ENCODE measurements at regions not wholly inside any gene's neighbourhood (a gene's known extent, or its start where the extent isn't known, plus 50 kb on each side); places are given as distances from the start of the nearest gene placed in this dataset.
"Not testable (repeated sequence)": the region's sequence is repeated elsewhere in the genome, so short reads cannot be mapped to it uniquely, and the experiment has no call there.

DNA sequence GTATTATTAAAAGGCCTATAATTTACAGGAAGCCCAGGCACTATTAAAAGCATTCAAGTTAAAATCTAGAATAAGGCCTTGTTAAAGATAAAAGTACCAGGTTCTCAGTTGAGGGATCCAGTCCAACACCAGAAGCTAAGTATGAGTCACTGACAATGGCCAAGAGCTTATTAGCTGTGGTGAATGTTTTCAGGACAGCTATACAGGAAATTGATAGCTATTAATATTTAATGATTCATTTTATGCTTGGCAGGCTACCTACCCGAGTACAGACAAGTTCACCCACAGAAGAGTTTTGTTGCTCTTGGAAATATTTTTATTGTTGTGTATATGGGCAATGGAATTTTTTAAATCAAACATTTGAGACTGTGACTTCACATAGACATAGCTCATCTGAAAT lies 729.6 kb upstream of the ZNF804A start:
- H3K27ac ChIP-seq (ENCODE audit: low read depth in 1 of 3, low read length in 2 of 3), result no peak overlapping the region
- no peaks in the 10 kb centered on the region for H3K4me1 ChIP-seq (ENCODE audit: control insufficient read depth in 3 of 3, insufficient read depth in 2 of 3, low read depth in 1 of 3, low read length in 2 of 3)
- FAIRE-seq, result no peak
- H3K9me3 ChIP-seq (ENCODE audit: control insufficient read depth in 2 of 2, insufficient read depth in 1 of 2, low read depth in 1 of 2, low read length in 1 of 2), result no peaks in the 10 kb centered on the region
- no peak for DNase-seq
- H3K27me3 ChIP-seq (ENCODE audit: control insufficient read depth in 3 of 3, insufficient read depth in 3 of 3, low read length in 3 of 3), result no peaks in the 10 kb centered on the region
- no peak overlapping the region for H3K4me3 ChIP-seq (ENCODE audit: low read depth in 1 of 3, low read length in 3 of 3)
- no peaks in the 10 kb centered on the region for H3K36me3 ChIP-seq (ENCODE audit: control insufficient read depth in 3 of 3, insufficient read depth in 2 of 3, low read depth in 1 of 3, low read length in 3 of 3)
- WGBS, 3 donors, result 19 to 35% (median 26%) methylated on average over 1 of the region's 1 CpG

DNA sequence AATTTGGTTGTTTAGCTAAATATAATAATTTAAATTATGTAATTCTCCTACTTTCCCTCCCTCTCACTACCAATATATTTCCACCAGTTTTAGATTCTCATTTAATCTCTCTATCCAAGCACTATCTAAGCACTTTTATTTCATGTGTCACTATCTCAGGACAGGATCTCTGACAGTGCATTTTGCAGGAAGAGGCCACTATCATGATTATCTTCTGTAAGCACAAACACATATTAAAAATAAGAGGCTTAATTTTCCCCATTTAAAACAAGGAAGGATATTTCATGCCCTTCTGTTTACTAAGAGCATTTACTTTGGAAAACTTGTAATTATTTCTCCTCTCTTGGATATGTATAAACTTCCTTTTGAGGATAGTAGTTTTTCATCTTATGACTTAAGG lies 726.2 kb upstream of the ZNF804A start:
- no peak overlapping the region for H3K4me3 ChIP-seq (ENCODE audit: low read depth in 1 of 3, low read length in 3 of 3)
- FAIRE-seq (no peak), DNase-seq (no peak)
- no peaks in the 10 kb centered on the region for H3K4me1 ChIP-seq (ENCODE audit: control insufficient read depth in 3 of 3, insufficient read depth in 2 of 3, low read depth in 1 of 3, low read length in 2 of 3)
- H3K27me3 ChIP-seq (ENCODE audit: control insufficient read depth in 3 of 3, insufficient read depth in 3 of 3, low read length in 3 of 3), result no peaks in the 10 kb centered on the region
- no peaks in the 10 kb centered on the region for H3K9me3 ChIP-seq (ENCODE audit: control insufficient read depth in 2 of 2, insufficient read depth in 1 of 2, low read depth in 1 of 2, low read length in 1 of 2)
- H3K36me3 ChIP-seq (ENCODE audit: control insufficient read depth in 3 of 3, insufficient read depth in 2 of 3, low read depth in 1 of 3, low read length in 3 of 3), result no peaks in the 10 kb centered on the region
- no peak overlapping the region for H3K27ac ChIP-seq (ENCODE audit: low read depth in 1 of 3, low read length in 2 of 3)

DNA sequence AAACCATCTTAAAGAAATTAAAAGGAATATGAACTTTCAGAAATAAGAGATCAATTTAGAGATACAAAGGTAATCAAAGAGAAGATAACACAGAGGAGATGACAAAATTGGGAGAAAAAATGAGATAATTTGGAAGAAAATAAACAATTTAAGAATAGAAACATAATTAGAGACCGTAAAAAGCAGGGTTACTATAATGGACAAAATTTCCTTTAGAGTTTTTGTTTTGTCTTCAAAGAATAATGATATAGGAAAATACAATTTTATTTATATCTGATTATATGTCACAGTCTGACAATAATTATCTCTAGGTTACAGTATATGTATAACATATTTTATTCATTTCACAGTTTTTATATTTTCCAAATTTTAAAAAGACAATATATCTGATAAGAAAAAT lies 716.4 kb upstream of the ZNF804A start:
- no peaks in the 10 kb centered on the region for H3K27me3 ChIP-seq (ENCODE audit: control insufficient read depth in 3 of 3, insufficient read depth in 3 of 3, low read length in 3 of 3)
- H3K36me3 ChIP-seq (ENCODE audit: control insufficient read depth in 3 of 3, insufficient read depth in 2 of 3, low read depth in 1 of 3, low read length in 3 of 3), result no peaks in the 10 kb centered on the region
- no peaks in the 10 kb centered on the region for H3K9me3 ChIP-seq (ENCODE audit: control insufficient read depth in 2 of 2, insufficient read depth in 1 of 2, low read depth in 1 of 2, low read length in 1 of 2)
- H3K4me1 ChIP-seq (ENCODE audit: control insufficient read depth in 3 of 3, insufficient read depth in 2 of 3, low read depth in 1 of 3, low read length in 2 of 3), result no peaks in the 10 kb centered on the region
- no peak for DNase-seq
- 86 to 93% (median 89%) methylated on average over 1 of the region's 1 CpG for WGBS, 3 donors
- no peak overlapping the region for H3K27ac ChIP-seq (ENCODE audit: low read depth in 1 of 3, low read length in 2 of 3)
- H3K4me3 ChIP-seq (ENCODE audit: low read depth in 1 of 3, low read length in 3 of 3), result no peak overlapping the region
- FAIRE-seq, result no peak

DNA sequence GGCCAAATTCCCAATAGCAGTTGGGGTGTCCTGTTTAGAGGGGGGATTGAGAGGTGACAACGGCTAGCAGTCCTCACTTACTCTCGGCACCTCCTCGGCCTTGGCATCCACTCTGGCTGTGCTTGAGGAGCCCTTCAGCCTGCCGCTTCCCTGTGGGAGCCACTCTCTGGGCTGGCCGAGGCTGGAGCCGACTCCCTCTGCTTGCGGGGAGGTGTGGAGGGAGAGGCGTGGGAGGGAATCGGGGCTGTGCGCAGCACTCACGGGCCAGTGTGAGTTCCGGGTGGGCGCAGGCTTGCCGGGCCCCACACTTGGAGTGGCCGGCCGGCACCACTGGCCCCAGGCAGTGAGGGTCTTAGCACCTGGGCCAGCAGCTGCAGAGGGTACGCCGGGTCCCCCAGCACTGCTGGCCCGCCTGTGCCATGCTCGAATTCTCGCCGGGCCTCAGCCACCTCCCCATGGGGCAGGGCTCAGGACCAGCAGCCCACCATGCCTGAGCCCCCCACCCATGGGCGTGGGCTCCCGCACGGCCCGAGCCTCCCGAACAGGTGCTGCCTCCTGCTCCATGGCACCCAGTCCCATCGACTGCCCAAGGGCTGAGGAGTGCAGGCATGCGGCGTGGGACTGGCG lies 705.9 kb upstream of the ZNF804A start:
- H3K36me3 ChIP-seq (ENCODE audit: control insufficient read depth in 3 of 3, insufficient read depth in 2 of 3, low read depth in 1 of 3, low read length in 3 of 3), result no peaks in the 10 kb centered on the region
- no peak overlapping the region for H3K4me3 ChIP-seq (ENCODE audit: low read depth in 1 of 3, low read length in 3 of 3)
- WGBS, 3 donors, result 91 to 96% (median 96%) methylated on average over 27 to 31 of the region's 31 CpGs
- peaks cover 0 to 10% of the 10 kb centered on the region in 2 donors for H3K9me3 ChIP-seq (ENCODE audit: control insufficient read depth in 2 of 2, insufficient read depth in 1 of 2, low read depth in 1 of 2, low read length in 1 of 2)
- H3K27me3 ChIP-seq (ENCODE audit: control insufficient read depth in 3 of 3, insufficient read depth in 3 of 3, low read length in 3 of 3), result no peaks in the 10 kb centered on the region
- FAIRE-seq, result no peak
- no peak for DNase-seq
- H3K27ac ChIP-seq (ENCODE audit: low read depth in 1 of 3, low read length in 2 of 3), result no peak overlapping the region
- no peaks in the 10 kb centered on the region for H3K4me1 ChIP-seq (ENCODE audit: control insufficient read depth in 3 of 3, insufficient read depth in 2 of 3, low read depth in 1 of 3, low read length in 2 of 3)

DNA sequence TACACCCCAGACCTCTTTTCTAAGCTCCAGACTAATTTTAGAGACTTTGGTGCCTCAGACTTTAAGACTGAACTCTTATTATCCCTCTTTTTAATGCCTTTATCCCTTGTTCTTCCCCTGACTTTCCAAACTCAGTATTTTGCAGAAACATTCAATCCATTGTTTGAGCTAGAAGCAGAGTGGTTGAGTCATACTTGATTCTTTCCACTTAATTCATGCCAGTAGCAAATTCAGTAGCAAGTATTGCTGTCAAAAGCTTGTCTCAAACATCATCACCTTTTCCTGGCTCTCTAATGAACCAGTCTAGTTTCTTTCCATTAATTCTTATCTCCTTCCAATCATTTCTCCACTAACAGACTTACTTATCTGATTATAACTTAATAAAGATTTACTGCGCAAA lies 699.7 kb upstream of the ZNF804A start:
- Histone ChIP-seq H3K27me3 (ENCODE audit: control insufficient read depth in 3 of 3, insufficient read depth in 3 of 3, low read length in 3 of 3) (no peaks in the 10 kb centered on the region), H3K4me3 (ENCODE audit: low read depth in 1 of 3, low read length in 3 of 3) (no peak overlapping the region), H3K27ac (ENCODE audit: low read depth in 1 of 3, low read length in 2 of 3) (no peak overlapping the region), H3K4me1 (ENCODE audit: control insufficient read depth in 3 of 3, insufficient read depth in 2 of 3, low read depth in 1 of 3, low read length in 2 of 3) (no peaks in the 10 kb centered on the region), H3K9me3 (ENCODE audit: control insufficient read depth in 2 of 2, insufficient read depth in 1 of 2, low read depth in 1 of 2, low read length in 1 of 2) (no peaks in the 10 kb centered on the region), H3K36me3 (ENCODE audit: control insufficient read depth in 3 of 3, insufficient read depth in 2 of 3, low read depth in 1 of 3, low read length in 3 of 3) (no peaks in the 10 kb centered on the region)
- DNase-seq, result no peak
- FAIRE-seq, result no peak
- 82 to 93% (median 89%) methylated on average over 1 of the region's 1 CpG for WGBS, 3 donors

DNA sequence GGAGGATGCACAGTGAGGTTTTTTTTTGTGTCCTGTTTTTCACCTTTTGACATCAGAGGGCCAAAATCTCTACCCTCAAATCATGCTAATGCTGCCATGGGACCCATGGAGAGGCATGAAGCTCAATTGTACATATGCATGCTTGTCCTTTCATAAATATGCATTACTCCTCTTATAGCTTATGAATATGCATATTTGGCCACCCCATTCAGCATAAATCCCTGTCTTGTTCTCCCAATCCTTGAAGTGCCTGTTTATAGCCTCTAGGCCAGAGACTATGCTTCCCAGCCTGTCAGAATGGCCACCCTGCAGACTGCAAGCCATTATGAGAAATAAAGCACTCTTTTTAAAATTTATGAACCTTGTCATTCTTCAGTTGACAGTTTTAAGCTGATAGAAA lies 696.4 kb upstream of the ZNF804A start:
- Histone ChIP-seq H3K9me3 (ENCODE audit: control insufficient read depth in 2 of 2, insufficient read depth in 1 of 2, low read depth in 1 of 2, low read length in 1 of 2) (no peaks in the 10 kb centered on the region), H3K27me3 (ENCODE audit: control insufficient read depth in 3 of 3, insufficient read depth in 3 of 3, low read length in 3 of 3) (no peaks in the 10 kb centered on the region), H3K4me3 (ENCODE audit: low read depth in 1 of 3, low read length in 3 of 3) (no peak overlapping the region), H3K36me3 (ENCODE audit: control insufficient read depth in 3 of 3, insufficient read depth in 2 of 3, low read depth in 1 of 3, low read length in 3 of 3) (no peaks in the 10 kb centered on the region), H3K4me1 (ENCODE audit: control insufficient read depth in 3 of 3, insufficient read depth in 2 of 3, low read depth in 1 of 3, low read length in 2 of 3) (no peaks in the 10 kb centered on the region), H3K27ac (ENCODE audit: low read depth in 1 of 3, low read length in 2 of 3) (no peak overlapping the region)
- no peak for FAIRE-seq
- DNase-seq, result no peak

DNA sequence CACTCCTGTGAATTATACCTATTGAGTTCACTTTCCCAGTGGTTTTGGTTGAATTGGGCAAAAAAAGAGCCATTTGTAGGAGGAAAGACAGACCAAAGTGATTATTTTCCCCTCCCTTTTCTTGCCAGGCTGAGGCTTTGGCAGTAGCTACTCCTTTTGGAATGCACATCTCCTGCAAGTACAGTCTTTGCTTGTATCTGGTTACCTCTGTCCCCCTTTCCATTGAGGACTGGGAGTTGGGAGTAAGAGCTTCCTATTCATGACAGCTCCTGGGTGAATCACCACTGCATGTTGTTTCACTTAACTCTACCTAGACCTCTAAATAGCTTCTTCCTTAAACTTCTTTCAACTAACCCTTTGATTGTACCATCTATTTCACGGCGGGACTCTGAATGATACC lies 695.3 kb upstream of the ZNF804A start:
- Histone ChIP-seq H3K4me1 (ENCODE audit: control insufficient read depth in 3 of 3, insufficient read depth in 2 of 3, low read depth in 1 of 3, low read length in 2 of 3) (no peaks in the 10 kb centered on the region), H3K4me3 (ENCODE audit: low read depth in 1 of 3, low read length in 3 of 3) (no peak overlapping the region), H3K27me3 (ENCODE audit: control insufficient read depth in 3 of 3, insufficient read depth in 3 of 3, low read length in 3 of 3) (no peaks in the 10 kb centered on the region), H3K9me3 (ENCODE audit: control insufficient read depth in 2 of 2, insufficient read depth in 1 of 2, low read depth in 1 of 2, low read length in 1 of 2) (no peaks in the 10 kb centered on the region), H3K36me3 (ENCODE audit: control insufficient read depth in 3 of 3, insufficient read depth in 2 of 3, low read depth in 1 of 3, low read length in 3 of 3) (no peaks in the 10 kb centered on the region), H3K27ac (ENCODE audit: low read depth in 1 of 3, low read length in 2 of 3) (no peak overlapping the region)
- DNase-seq, result no peak
- WGBS, 3 donors, result 94 to 96% (median 94%) methylated on average over 2 of the region's 2 CpGs
- no peak for FAIRE-seq

DNA sequence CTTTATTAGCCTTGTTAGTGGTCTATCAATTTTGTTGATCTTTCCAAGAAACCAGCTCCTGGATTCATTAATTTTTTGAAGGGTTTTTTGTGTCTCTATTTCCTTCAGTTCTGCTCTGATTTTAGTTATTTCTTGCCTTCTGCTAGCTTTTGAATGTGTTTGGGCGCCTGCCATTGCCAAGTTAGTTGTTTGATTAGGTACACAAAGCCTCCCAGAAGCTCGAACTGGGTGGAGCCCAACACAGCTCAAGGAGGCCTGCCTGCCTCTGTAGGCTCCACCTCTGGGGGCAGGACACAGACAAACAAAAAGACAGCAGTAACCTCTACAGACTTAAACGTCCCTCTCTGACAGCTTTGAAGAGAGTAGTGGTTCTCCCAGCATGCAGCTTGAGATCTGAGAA lies 682.3 kb upstream of the ZNF804A start:
- not testable (repeated sequence) for FAIRE-seq; H3K36me3 ChIP-seq (ENCODE audit: control insufficient read depth in 3 of 3, insufficient read depth in 2 of 3, low read depth in 1 of 3, low read length in 3 of 3)
- 52 to 65% (median 64%) methylated on average over 3 of the region's 3 CpGs for WGBS, 3 donors

DNA sequence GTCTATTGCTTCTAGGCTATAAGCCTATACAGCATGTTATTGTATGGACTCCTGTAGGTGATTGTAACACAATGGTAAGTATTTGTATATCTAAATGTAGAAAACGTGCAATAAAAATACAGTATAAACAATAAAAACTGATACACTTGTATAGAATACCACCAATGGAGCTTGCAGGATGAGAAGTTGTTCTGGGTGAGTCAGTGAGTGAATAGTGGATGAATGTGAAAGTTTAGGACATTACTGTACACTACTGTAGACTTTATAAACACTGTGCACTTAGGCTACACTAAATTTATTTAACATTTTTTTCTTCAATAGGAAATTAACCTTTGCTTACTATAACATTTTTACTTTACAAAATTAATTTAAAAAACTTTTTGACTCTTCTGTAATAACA lies 679.2 kb upstream of the ZNF804A start:
- no peak for FAIRE-seq
- Histone ChIP-seq H3K27me3 (ENCODE audit: control insufficient read depth in 3 of 3, insufficient read depth in 3 of 3, low read length in 3 of 3) (no peaks in the 10 kb centered on the region), H3K4me3 (ENCODE audit: low read depth in 1 of 3, low read length in 3 of 3) (no peak overlapping the region), H3K27ac (ENCODE audit: low read depth in 1 of 3, low read length in 2 of 3) (no peak overlapping the region), H3K9me3 (ENCODE audit: control insufficient read depth in 2 of 2, insufficient read depth in 1 of 2, low read depth in 1 of 2, low read length in 1 of 2) (no peaks in the 10 kb centered on the region), H3K36me3 (ENCODE audit: control insufficient read depth in 3 of 3, insufficient read depth in 2 of 3, low read depth in 1 of 3, low read length in 3 of 3) (no peaks in the 10 kb centered on the region), H3K4me1 (ENCODE audit: control insufficient read depth in 3 of 3, insufficient read depth in 2 of 3, low read depth in 1 of 3, low read length in 2 of 3) (no peaks in the 10 kb centered on the region)
- 35 to 53% (median 39%) methylated on average over 1 of the region's 1 CpG for WGBS, 3 donors
- DNase-seq, result no peak

More for the DNA sequence above, 682.3 kb upstream of the ZNF804A start:
- not testable (repeated sequence) for DNase-seq; H3K9me3 ChIP-seq (ENCODE audit: control insufficient read depth in 2 of 2, insufficient read depth in 1 of 2, low read depth in 1 of 2, low read length in 1 of 2); H3K4me1 ChIP-seq (ENCODE audit: control insufficient read depth in 3 of 3, insufficient read depth in 2 of 3, low read depth in 1 of 3, low read length in 2 of 3); H3K27me3 ChIP-seq (ENCODE audit: control insufficient read depth in 3 of 3, insufficient read depth in 3 of 3, low read length in 3 of 3); H3K27ac ChIP-seq (ENCODE audit: low read depth in 1 of 3, low read length in 2 of 3); H3K4me3 ChIP-seq (ENCODE audit: low read depth in 1 of 3, low read length in 3 of 3)
